K562 (cell line): ENCODE measurements at regions not wholly inside any gene's neighbourhood (a gene's known extent, or its start where the extent isn't known, plus 50 kb on each side); places are given as distances from the start of the nearest gene placed in this dataset.

Source experiments
- HDAC8 ChIP-seq: fragments of 450-650 bp; IDR thresholded peaks from 2 replicates; pipeline ENCODE4 v1.6.1; 2016; ENCODE audit warnings: mild to moderate bottlenecking, missing genetic modification characterization, moderate library complexity, missing compliant biosample characterization
- PYGO2 ChIP-seq: fragments of 450-650 bp; IDR thresholded peaks from 2 replicates; pipeline ENCODE4 v1.6.1; 2016; ENCODE audit warnings: mild to moderate bottlenecking, missing genetic modification characterization, moderate library complexity, missing compliant biosample characterization
- SIN3A ChIP-seq, 2 experiments: fragments of 150-350 bp in 1 of 2; IDR thresholded peaks; 2 replicates each; pipeline ENCODE4 v1.6.1; 2011 to 2016; ENCODE audit warnings: borderline replicate concordance in 2 of 2, low read depth in 2 of 2, low read length in 2 of 2, mild to moderate bottlenecking in 2 of 2, moderate library complexity in 2 of 2; ENCODE audit not compliant: control insufficient read depth in 1 of 2
- TF ChIP-seq, protein P1 (sequence below), 2 experiments: fragments of 450-650 bp; IDR thresholded peaks; 2 replicates each; pipeline ENCODE4 v1.6.1; 2016; ENCODE audit warnings: mild to moderate bottlenecking in 2 of 2, borderline replicate concordance in 1 of 2, low read depth in 1 of 2, moderate library complexity in 1 of 2

DNA sequence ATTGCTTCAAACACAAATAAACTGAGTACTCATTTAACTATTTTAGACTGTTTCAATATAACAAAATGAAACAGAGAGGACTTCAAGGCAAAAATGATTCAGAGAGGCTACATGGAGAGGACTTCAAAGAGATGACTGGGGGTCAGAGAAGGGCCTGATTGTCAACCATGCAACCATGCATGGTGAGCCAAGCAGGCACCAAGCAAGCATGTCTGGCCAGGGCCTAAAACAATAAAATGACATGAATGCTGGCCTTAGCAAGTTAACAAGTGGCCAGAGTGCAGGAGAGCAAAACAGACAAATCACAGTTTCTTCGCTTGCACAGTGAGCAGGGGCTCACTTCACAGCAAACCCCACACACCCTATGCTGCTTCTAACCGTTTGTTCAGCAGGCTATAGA is 356.5 kb upstream of the MTPN start (continued):
- TF ChIP-seq, protein P1, sequence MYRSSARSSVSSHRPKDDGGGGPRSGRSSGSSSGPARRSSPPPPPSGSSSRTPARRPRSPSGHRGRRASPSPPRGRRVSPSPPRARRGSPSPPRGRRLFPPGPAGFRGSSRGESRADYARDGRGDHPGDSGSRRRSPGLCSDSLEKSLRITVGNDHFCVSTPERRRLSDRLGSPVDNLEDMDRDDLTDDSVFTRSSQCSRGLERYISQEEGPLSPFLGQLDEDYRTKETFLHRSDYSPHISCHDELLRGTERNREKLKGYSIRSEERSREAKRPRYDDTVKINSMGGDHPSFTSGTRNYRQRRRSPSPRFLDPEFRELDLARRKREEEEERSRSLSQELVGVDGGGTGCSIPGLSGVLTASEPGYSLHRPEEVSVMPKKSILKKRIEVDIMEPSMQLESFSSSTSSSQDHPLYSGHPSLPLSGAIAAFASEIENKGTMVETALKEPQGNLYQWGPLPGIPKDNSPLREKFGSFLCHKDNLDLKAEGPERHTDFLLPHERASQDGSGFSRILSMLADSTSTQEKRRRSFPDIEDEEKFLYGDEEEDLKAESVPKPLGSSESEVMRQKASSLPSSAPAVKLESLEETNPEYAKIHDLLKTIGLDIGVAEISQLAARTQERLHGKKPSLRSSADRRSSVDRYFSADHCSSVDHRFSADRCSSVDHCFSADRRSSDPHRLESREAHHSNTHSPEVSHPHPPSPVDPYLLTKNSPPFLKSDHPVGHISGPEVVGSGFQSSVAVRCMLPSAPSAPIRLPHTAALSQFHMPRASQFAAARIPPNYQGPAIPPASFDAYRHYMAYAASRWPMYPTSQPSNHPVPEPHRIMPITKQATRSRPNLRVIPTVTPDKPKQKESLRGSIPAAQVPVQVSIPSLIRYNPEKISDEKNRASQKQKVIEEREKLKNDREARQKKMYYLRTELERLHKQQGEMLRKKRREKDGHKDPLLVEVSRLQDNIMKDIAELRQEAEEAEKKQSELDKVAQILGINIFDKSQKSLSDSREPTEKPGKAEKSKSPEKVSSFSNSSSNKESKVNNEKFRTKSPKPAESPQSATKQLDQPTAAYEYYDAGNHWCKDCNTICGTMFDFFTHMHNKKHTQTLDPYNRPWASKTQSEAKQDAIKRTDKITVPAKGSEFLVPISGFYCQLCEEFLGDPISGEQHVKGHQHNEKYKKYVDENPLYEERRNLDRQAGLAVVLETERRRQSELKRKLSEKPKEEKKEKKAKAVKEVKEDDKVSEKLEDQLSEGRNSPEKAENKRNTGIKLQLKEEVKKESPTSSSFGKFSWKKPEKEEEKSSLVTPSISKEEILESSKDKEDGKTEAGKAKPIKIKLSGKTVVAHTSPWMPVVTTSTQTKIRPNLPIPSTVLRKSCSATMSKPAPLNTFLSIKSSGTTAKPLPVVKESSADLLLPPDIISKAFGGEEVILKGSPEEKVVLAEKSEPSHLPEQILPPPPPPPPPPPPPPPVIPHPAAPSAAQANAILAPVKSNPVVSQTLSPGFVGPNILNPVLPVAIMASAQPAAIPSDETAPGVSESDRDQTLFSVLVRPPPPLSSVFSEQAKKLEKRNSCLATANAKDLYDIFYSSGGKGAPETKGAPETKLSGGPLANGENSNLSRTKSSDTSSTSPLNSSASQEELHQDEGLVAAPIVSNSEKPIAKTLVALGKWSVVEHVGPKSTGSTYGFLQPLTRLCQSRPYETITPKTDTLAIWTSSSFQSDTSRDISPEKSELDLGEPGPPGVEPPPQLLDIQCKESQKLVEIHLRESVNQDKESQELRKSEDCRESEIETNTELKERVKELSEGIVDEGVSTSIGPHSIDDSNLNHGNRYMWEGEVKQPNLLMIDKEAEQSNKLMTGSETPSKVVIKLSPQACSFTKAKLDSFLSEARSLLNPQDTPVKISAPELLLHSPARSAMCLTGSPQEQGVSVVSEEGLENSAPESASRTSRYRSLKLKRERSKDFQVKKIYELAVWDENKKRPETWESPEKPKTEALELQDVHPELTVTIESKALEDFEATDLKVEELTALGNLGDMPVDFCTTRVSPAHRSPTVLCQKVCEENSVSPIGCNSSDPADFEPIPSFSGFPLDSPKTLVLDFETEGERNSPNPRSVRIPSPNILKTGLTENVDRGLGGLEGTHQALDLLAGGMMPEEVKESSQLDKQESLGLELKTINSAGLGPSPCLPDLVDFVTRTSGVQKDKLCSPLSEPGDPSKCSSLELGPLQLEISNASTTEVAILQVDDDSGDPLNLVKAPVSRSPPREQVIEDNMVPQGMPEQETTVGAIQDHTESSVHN (IDR thresholded peaks at IDR 0.05; ENCODE audit: borderline replicate concordance in 1 of 2, low read depth in 1 of 2), result no peak
- TF ChIP-seq SIN3A (IDR thresholded peaks at IDR 0.05; ENCODE audit: borderline replicate concordance in 2 of 2, control insufficient read depth in 1 of 2, low read depth in 2 of 2, low read length in 2 of 2) (no peak), PYGO2 (tag) (no peak), HDAC8 (tag) (no peak)
